Stomach (tissue), 4 donors: ENCODE measurements at regions not wholly inside any gene's neighbourhood (a gene's known extent, or its start where the extent isn't known, plus 50 kb on each side); places are given as distances from the start of the nearest gene placed in this dataset.

ENCODE experiments used
- CTCF ChIP-seq, 7 experiments: fragments of 450-650 bp in 4 of 7; fragments of 200-600 bp in 3 of 7; sonication (generic) in 3 of 7; IDR thresholded peaks; one replicate each; pipeline ENCODE4 v1.5.1; 2016 to 2019; ENCODE audit warnings: antibody characterized with exemption in 7 of 7, control low read depth in 2 of 7, mild to moderate bottlenecking in 1 of 7
- POLR2A ChIP-seq, 4 donors: fragments of 450-650 bp; IDR thresholded peaks; one replicate each; pipeline ENCODE4 v1.6.1; 2016; ENCODE audit warnings: antibody characterized with exemption in 4 of 4, control low read depth in 2 of 4, mild to moderate bottlenecking in 1 of 4, moderate library complexity in 1 of 4

- TF ChIP-seq CTCF (IDR thresholded peaks at IDR 0.05): no peak
- no peak for TF ChIP-seq POLR2A (IDR thresholded peaks at IDR 0.05)
Measured at GRCh38 chr20:51894201-51894600, 91.9 kb upstream of the SALL4 start.
